ENCODE measurements at regions not wholly inside any gene's neighbourhood (a gene's known extent, or its start where the extent isn't known, plus 50 kb on each side); places are given as distances from the start of the nearest gene placed in this dataset.

GRCh38 chr3:159797771-159798170 is 190.9 kb upstream of the IL12A start:
- DNase-seq, result no peak

GRCh38 chr3:159798951-159799350 is 189.7 kb upstream of the IL12A start:
- peak; percentile 44 for DNase-seq

- no peak for DNase-seq
Measured at GRCh38 chr3:159800434-159801155, 188.0 kb upstream of the IL12A start.

GRCh38 chr3:159802864-159803263 is 185.8 kb upstream of the IL12A start:
- DNase-seq, result no peak

GRCh38 chr3:159803459-159803858 is 185.2 kb upstream of the IL12A start:
- DNase-seq, result peak; percentile 79

- DNase-seq, result peak; percentile 88
Measured at GRCh38 chr3:159804726-159805410, 183.8 kb upstream of the IL12A start.

- DNase-seq, result no peak
Measured at GRCh38 chr3:159805411-159805772, 183.2 kb upstream of the IL12A start.

GRCh38 chr3:159806412-159806811 is 182.2 kb upstream of the IL12A start:
- no peak for DNase-seq

- no peak for DNase-seq
Measured at GRCh38 chr3:159807137-159808040, 181.2 kb upstream of the IL12A start.

GRCh38 chr3:159813822-159814531 is 174.7 kb upstream of the IL12A start:
- peak; percentile 50 for DNase-seq

GRCh38 chr3:159816512-159816911 is 172.1 kb upstream of the IL12A start:
- DNase-seq, result no peak

GRCh38 chr3:159817126-159817525 is 171.5 kb upstream of the IL12A start:
- DNase-seq, result no peak

- DNase-seq, result no peak
Measured at GRCh38 chr3:159817571-159817970, 171.1 kb upstream of the IL12A start.

- no peak for DNase-seq
Measured at GRCh38 chr3:159818399-159818798, 170.2 kb upstream of the IL12A start.

- DNase-seq, result no peak
Measured at GRCh38 chr3:159818997-159819500, 169.6 kb upstream of the IL12A start.

- no peak for DNase-seq
Measured at GRCh38 chr3:159819676-159820075, 169.0 kb upstream of the IL12A start.

- no peak for DNase-seq
Measured at GRCh38 chr3:159821110-159821509, 167.5 kb upstream of the IL12A start.

GRCh38 chr3:159821736-159822135 is 166.9 kb upstream of the IL12A start:
- peak; percentile 22 for DNase-seq

- no peak for DNase-seq
Measured at GRCh38 chr3:159823780-159824179, 164.9 kb upstream of the IL12A start.

GRCh38 chr3:159824333-159824732 is 164.3 kb upstream of the IL12A start:
- DNase-seq, result peak; percentile 93

GRCh38 chr3:159825216-159825854 is 163.3 kb upstream of the IL12A start:
- no peak for DNase-seq

- peak; percentile 59 for DNase-seq
Measured at GRCh38 chr3:159828542-159828943, 160.1 kb upstream of the IL12A start.
